ENCODE measurements at regions not wholly inside any gene's neighbourhood (a gene's known extent, or its start where the extent isn't known, plus 50 kb on each side); places are given as distances from the start of the nearest gene placed in this dataset.

DNA sequence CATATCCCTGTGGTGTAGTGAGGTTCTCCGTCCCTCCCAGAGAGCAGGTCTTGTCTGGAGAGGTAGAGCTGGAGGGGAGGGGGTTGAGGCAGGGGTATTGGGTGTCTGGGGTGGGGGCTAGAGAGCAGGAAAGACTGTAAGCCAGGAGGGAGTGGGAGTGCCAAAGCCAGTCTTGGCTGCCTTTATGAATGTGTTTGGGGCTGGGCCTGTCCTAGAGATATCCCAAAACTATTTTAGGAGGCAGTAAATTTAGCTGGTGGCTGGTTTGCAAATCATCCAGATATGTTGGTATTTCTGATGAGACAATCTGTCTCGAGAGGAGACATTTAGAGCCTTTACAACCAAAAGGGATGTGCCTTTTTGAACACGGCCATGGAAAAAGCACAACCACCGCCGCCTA, 166.6 kb downstream of the TLE3 start:
- TF ChIP-seq, protein P1, sequence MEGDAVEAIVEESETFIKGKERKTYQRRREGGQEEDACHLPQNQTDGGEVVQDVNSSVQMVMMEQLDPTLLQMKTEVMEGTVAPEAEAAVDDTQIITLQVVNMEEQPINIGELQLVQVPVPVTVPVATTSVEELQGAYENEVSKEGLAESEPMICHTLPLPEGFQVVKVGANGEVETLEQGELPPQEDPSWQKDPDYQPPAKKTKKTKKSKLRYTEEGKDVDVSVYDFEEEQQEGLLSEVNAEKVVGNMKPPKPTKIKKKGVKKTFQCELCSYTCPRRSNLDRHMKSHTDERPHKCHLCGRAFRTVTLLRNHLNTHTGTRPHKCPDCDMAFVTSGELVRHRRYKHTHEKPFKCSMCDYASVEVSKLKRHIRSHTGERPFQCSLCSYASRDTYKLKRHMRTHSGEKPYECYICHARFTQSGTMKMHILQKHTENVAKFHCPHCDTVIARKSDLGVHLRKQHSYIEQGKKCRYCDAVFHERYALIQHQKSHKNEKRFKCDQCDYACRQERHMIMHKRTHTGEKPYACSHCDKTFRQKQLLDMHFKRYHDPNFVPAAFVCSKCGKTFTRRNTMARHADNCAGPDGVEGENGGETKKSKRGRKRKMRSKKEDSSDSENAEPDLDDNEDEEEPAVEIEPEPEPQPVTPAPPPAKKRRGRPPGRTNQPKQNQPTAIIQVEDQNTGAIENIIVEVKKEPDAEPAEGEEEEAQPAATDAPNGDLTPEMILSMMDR (IDR thresholded peaks at IDR 0.05): no peak
- TF ChIP-seq POLR2A (IDR thresholded peaks at IDR 0.05): no peak

Data from prostate gland (tissue), 2 donors.